ENCODE measurements at regions not wholly inside any gene's neighbourhood (a gene's known extent, or its start where the extent isn't known, plus 50 kb on each side); places are given as distances from the start of the nearest gene placed in this dataset.

DNA sequence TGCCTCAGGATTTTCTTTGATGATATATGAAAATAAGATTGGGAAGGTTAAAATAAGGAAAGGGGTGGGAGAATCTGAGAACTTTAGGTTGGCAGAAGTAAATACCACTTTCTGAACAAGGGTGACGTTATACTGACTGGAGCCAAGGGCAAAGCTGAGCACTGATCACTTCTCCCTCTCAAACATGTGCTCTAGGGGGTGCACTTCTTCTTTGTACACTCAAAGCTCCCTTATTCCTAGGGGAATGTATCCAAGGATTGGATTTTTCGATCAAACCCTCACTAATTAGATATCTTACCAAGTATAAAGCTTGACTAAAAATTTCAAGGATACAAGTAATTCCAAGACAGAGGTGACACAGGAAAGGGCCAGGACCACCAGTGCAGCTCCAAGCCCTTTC lies 243.9 kb upstream of the UMPS start:
- Histone ChIP-seq H3K4me3 (no peak overlapping the region), H3K4me1 (peaks cover 0 to 4% (median 0%) of the 10 kb centered on the region in 4 donors), H3K27ac (no peak overlapping the region), H3K9me3 (no peaks in the 10 kb centered on the region), H3K27me3 (no peaks in the 10 kb centered on the region), H3K36me3 (peaks cover 0 to 33% (median 10%) of the 10 kb centered on the region in 4 donors)
- intact Hi-C loops (cut with DNase I; ENCODE audit: low total_unique reads) = no loop called here
- no peak for TF ChIP-seq EP300 (IDR thresholded peaks at IDR 0.05)
- no peak for TF ChIP-seq POLR2A (IDR thresholded peaks at IDR 0.05)
- no peak for TF ChIP-seq POLR2AphosphoS5 (IDR thresholded peaks at IDR 0.05)
- TF ChIP-seq, protein P1, sequence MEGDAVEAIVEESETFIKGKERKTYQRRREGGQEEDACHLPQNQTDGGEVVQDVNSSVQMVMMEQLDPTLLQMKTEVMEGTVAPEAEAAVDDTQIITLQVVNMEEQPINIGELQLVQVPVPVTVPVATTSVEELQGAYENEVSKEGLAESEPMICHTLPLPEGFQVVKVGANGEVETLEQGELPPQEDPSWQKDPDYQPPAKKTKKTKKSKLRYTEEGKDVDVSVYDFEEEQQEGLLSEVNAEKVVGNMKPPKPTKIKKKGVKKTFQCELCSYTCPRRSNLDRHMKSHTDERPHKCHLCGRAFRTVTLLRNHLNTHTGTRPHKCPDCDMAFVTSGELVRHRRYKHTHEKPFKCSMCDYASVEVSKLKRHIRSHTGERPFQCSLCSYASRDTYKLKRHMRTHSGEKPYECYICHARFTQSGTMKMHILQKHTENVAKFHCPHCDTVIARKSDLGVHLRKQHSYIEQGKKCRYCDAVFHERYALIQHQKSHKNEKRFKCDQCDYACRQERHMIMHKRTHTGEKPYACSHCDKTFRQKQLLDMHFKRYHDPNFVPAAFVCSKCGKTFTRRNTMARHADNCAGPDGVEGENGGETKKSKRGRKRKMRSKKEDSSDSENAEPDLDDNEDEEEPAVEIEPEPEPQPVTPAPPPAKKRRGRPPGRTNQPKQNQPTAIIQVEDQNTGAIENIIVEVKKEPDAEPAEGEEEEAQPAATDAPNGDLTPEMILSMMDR (IDR thresholded peaks at IDR 0.05) = no peak
- 11 to 49% (median 43%) methylated on average over 2 of the region's 2 CpGs for WGBS, 5 donors
- DNase-seq = peak in 1 of 2 donors; percentile 19

DNA sequence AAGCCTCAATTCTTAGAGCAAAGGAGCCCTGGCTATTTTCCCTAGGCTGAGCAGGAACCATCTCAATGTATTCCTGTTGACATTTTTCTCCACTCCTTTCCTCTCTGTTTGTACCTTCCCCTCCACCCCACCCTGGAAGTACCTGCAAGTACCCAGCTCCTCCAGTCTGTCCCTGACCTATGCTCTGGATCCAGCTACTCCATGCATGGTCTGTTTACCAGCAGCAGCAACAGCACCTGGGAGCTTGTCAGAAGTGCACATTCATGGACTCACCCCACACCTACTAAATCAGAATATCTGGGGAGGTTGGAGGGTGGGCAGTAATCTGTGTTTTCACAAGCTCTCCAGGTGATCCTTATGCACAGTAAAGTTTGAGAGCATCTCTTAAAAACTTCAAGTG lies 240.7 kb upstream of the UMPS start:
- peaks cover 0 to 4% (median 0%) of the 10 kb centered on the region in 4 donors for H3K4me1 ChIP-seq
- intact Hi-C loops (cut with DNase I; ENCODE audit: low total_unique reads) = no loop called here
- no peak overlapping the region for H3K27ac ChIP-seq
- peaks cover 0 to 22% (median 7%) of the 10 kb centered on the region in 4 donors for H3K36me3 ChIP-seq
- no peaks in the 10 kb centered on the region for H3K9me3 ChIP-seq
- no peak overlapping the region for H3K4me3 ChIP-seq
- no peaks in the 10 kb centered on the region for H3K27me3 ChIP-seq
- DNase-seq = peak in 1 of 2 donors; percentile 28
- TF ChIP-seq EP300 (IDR thresholded peaks at IDR 0.05) (no peak), POLR2A (IDR thresholded peaks at IDR 0.05) (no peak), POLR2AphosphoS5 (IDR thresholded peaks at IDR 0.05) (no peak)
- TF ChIP-seq, protein P1 (IDR thresholded peaks at IDR 0.05) = no peak

DNA sequence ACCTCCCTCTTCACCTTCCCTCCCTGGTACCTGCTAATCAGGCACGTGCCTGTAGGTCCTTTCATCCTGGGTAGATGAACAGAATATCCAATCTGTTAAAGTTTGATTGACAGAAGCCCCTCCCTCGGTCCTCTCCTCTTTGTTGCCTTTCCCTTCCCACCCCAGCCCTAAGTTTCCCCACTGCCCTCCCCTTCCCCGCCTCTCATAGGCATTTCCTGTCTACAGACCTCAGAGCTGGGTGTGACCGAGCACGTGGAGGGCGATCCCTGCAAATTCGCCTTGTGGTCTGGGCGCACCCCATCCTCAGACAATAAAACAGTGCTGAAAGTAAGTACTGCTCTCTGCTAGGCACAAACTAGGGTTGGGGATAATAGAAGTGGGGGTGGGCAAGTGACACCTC lies 239.2 kb upstream of the UMPS start:
- H3K27ac ChIP-seq = no peak overlapping the region
- no peak overlapping the region for H3K4me3 ChIP-seq
- peak in 1 of 2 donors; percentile 59 for DNase-seq
- no peaks in the 10 kb centered on the region for H3K27me3 ChIP-seq
- peaks cover 0 to 4% (median 0%) of the 10 kb centered on the region in 4 donors for H3K4me1 ChIP-seq
- WGBS, 5 donors = 50 to 69% (median 55%) methylated on average over 8 of the region's 8 CpGs
- TF ChIP-seq POLR2AphosphoS5 (IDR thresholded peaks at IDR 0.05) (no peak), EP300 (IDR thresholded peaks at IDR 0.05) (no peak), POLR2A (IDR thresholded peaks at IDR 0.05) (no peak)
- TF ChIP-seq, protein P1 (IDR thresholded peaks at IDR 0.05) = no peak
- intact Hi-C loops (cut with DNase I; ENCODE audit: low total_unique reads) = loop anchor here (10.0 kb wide), 1 partner anchor 54 kb away; no protein-coding TSS in a partner anchor
- no peaks in the 10 kb centered on the region for H3K9me3 ChIP-seq
- H3K36me3 ChIP-seq = peaks cover 0 to 22% (median 7%) of the 10 kb centered on the region in 4 donors

DNA sequence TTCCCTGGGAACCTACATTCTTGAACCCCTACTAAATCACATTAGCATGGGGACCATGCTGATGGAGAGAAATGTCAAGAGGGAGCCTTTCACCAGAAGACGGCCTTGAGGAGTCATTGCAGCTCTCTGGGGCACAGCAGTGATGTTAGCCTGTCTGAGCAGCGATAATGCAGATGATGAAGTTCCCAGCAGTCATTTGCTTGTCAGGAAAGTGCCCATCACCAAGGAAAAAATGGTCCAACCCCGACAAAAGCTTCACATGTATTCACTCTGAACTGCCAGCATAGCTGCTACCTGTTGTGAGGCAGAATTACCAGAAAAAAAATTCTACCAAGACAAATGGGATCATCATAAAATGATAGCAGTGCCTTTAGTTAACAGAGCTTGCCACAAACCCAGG lies 238.4 kb upstream of the UMPS start:
- no peak for DNase-seq
- Histone ChIP-seq H3K27ac (no peak overlapping the region), H3K36me3 (peaks cover 0 to 22% (median 7%) of the 10 kb centered on the region in 4 donors), H3K4me3 (no peak overlapping the region), H3K4me1 (peaks cover 0 to 4% (median 0%) of the 10 kb centered on the region in 4 donors), H3K27me3 (no peaks in the 10 kb centered on the region), H3K9me3 (no peaks in the 10 kb centered on the region)
- intact Hi-C loops (cut with DNase I; ENCODE audit: low total_unique reads) = loop anchor here (10.0 kb wide), 1 partner anchor 53 kb away; no protein-coding TSS in a partner anchor
- 84 to 93% (median 92%) methylated on average over 3 of the region's 3 CpGs for WGBS, 5 donors
- TF ChIP-seq EP300 (IDR thresholded peaks at IDR 0.05) (no peak), POLR2A (IDR thresholded peaks at IDR 0.05) (no peak), POLR2AphosphoS5 (IDR thresholded peaks at IDR 0.05) (no peak)
- TF ChIP-seq, protein P1 (IDR thresholded peaks at IDR 0.05) = no peak

Measured in stomach (tissue), 8 donors.